HG02943 (cell line): ENCODE measurements at regions not wholly inside any gene's neighbourhood (a gene's known extent, or its start where the extent isn't known, plus 50 kb on each side); places are given as distances from the start of the nearest gene placed in this dataset.
"Not testable (repeated sequence)": the region's sequence is repeated elsewhere in the genome, so short reads cannot be mapped to it uniquely, and the experiment has no call there.

Experiments
- ATAC-seq: cut with Tn5 transposase; IDR thresholded peaks from one replicate; pipeline ENCODE4 v1.9.1; 2021; ENCODE audit warnings: mild to moderate bottlenecking, low read depth, moderate library complexity; ENCODE audit not compliant: unreplicated experiment

DNA sequence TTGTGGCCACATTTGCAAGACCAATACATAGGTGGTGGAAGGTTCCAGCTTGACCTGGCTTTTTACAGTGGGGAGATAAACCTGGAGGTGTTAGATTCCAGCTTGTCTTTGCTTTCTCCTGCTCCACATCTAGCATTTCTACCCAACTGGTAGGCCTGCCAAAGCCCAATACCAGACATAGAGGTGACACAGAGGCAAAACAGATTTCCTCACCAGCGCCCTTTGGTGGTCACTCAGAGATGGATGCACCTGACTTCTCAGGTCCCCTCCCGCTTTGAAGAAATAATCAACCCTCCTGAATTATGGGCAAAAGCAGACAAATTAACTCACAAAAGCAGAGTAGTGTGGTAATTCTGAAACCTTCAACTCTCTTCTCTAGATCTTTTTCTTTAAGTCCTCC is 1356.2 kb downstream of the FAM181B start:
- ATAC-seq: no peak

DNA sequence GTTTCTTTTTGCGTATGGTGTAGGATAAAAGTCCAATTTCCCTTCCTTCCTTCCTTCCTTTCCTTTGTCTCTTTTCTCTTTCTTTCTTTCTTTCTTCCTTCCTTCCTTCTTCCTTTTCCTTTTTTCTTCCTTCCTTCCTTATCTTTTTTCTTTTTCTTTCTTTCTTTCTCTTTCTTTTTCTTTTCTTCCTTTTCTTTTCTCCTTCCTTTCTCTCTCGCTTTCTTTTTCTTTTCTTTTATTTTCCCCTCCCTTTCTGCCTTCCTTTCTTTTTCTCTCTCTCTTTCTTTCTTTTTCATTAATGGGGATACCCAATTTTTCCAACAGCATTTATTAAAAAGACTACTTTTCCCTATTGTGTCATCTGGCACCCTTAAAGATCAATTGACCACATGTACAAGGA is 1359.7 kb downstream of the FAM181B start:
- no peak for ATAC-seq

DNA sequence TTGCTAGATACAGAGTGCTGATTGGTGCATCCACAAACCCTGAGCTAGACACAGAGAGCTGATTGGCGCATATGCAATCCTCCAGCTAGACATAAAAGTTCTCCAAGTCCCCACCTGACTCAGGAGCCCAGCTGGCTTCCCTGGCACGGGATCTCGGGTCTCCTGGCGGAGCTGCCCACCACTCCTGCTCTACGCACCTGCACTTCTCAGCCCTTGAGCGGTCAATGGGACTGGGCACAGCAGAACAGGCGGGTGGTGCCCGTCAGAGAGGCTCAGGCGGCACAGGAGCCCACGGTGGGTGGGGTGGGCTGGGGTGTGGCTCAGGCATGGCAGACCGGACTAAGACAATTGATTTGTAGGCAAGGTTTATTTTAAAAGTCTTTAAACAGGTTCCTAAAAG is 1365.5 kb downstream of the FAM181B start:
- ATAC-seq: no peak

DNA sequence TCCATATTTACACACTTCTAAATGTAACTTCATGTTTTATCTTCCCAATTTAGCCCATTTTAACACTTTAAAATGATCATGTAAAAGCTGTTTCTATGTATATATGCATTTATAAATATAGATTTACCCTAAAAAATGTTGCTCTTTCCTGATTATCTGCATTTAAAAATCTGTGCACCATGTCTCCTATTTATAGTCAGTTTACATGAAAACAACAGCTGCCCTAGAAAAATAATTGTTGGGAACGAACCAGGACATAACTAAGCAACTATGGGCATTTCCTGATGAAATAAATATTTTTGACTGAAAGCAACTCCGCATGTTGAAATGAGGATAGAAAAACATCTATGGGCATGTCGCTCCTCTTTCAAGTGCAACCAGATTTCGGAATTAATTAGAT is 1368.2 kb downstream of the FAM181B start:
- ATAC-seq: no peak

DNA sequence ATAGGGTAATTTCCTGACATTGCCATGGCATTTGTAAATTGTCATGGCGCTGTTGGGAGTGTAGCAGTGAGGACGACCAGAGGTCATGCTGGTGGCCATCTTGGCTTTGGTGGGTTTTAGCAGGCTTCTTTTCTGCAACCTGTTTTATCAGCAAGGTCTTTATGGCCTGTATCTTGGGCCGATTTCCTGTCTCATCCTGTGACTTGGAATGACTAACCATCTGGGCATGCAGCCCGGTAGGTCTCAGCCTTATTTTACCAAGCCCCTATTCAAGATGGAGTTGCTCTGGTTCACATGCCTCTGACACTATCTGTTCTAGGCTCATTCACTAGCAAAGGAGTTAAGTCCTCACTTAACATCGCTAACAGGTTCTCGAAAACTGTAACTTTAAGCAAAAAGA is 1374.2 kb downstream of the FAM181B start:
- no peak for ATAC-seq

DNA sequence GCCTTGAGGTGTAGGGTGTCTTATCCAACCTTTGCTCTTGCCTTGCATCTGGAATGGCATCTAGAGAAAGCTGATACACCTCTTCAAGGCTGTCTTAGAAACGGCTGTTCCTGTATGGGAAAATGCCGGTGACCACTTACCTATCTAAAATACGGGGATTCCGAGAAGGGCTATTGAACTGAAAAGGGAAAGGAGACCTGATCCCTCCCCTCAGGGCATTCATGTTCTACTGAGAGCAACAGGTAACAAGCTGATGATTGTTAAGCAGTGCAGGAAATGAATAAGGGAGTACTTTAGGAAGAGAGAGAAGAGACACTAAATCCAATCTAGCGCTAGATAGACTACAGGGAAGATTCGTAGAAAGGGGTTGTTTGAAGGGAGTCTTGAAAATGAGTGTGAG is 1388.1 kb downstream of the FAM181B start:
- no peak for ATAC-seq

DNA sequence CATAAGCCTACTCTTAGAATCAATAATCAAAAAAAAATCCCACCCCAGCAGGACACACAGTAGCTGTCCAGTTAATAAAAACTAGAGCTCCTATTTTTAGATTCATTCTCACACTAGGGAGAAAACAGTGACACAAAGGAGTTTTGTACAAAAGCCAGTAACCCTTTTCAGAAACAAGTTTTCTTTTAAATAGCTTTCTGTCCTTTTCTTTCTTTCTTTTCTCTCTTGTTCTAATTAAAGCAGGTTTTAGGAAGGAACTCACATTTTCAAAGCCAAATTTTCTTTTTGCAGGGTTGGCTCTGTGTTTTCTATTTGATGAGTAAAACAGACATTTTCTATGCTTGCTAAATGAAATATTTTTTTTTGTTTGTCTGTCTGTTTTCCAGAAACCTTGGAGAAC is 1390.7 kb downstream of the FAM181B start:
- ATAC-seq: no peak

DNA sequence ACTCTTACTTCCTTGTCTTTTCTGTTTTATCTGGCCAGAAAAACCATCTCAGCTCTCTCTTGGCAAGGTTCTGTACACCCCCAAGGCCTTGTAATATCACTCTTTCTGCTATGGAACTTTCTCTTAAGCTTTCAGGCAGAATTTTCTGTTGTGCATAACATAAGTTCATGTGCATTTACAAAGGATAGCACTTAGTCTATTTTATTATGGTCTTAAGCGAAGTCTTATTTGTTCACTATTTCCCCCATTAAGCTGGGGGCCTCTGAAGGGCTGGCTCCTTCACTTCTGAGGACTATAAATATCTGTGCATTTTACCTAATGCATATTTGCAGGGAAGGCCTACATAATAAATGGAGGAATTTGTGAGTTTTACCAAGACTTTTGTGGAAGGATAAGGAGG is 1393.4 kb downstream of the FAM181B start:
- no peak for ATAC-seq

DNA sequence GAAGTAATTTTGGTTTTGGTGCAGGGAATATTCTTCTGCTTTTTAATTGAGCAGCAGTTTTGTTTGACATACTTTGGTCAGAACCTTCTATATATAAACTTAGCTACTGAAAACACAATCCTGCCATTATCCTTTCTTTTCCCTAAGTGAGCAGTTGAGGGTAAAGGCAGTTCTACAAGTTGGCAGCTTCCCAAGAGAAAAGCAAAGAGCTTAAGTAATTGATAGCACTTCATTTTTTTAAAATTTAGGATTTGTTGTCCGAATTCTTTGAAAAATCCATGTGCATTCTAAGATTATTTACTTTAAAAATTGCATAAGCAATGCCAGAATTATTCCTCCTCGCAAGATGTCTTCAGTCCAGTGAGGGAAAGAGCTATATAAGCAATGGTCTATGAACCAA is 1394.1 kb downstream of the FAM181B start:
- ATAC-seq: no peak

DNA sequence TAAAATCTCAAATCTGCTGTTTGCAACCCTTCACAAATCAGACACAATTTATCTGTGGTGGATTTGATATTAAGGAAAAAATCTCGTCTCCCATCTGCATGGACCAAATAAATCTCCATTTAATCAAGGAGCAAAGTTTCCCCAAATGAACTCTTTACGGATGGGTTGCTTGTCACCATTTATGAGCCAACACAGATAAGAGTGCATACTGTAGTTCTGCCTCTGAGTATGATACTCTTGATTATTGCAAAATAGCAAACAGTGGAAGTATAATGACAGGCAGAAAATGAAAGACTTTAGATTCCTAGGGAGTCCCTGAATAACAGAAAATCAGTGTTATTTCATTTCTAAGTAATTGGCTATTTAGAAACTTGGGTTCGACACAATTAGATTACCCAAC is 1395.9 kb downstream of the FAM181B start:
- ATAC-seq: no peak

DNA sequence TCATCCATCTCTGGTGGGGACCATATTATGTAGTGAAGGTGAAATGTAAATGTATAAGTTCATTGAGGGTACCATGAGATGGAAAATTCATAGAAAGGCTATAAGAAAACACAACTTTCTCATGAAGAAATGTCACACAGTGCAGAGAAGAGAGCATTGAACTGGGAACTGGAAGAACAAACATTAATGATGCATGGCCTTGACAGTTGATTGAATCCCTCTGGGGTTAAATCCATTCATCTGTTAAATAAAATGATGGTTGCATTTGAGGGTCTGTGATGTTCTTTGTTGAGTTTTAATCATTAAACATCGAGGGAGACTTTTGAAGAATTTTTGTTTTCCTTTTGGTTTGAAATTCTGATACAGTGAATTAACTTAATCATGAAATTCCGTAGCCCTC is 1401.4 kb downstream of the FAM181B start:
- ATAC-seq: no peak

DNA sequence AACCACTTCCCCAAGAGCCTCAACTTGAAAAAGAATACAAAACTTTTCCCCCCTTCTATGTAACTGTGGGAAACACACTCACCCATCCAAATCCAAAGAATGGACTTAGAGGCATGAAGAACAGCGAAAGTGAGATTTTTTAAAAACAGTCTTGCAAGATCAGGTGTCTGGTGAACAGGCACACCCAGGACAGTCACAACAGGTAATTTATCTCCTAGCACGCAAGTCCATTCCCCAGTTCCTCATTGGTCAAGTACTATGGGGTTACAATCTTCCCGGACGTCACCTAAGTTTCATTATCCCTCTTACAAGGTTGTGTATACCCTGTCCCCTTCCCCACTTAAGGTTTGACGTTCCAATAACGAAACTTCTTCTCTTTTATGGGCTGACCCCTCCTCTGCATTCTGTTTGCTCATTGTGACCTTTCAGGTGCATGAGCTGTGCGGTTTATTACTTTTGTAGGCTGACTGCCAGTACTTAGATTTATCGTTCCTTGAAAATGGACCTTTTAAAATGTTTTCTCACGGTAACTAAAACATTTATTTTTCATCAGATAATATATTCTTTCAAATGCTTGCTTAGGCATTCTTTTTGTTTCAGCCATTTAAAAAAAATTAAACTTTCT is 1401.9 kb downstream of the FAM181B start:
- ATAC-seq: no peak

DNA sequence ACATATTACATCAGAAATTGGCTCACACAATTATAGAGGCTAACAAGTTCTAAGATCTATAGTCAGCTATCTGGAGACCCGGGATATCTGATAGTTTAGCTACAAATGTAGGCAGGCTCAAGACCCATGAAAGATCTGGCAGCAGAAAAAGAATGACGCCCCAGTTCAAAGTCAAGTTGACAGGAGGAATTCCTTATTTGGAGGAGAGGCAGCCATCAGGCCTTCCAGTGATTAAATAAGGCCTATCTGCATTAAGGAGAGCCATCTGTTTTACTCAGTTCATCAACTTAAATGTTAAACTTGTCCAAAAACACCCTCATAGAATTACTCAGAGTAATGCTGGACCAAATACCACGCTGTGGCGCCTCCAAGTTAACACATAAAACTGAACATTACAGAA is 1402.6 kb downstream of the FAM181B start:
- no peak for ATAC-seq

DNA sequence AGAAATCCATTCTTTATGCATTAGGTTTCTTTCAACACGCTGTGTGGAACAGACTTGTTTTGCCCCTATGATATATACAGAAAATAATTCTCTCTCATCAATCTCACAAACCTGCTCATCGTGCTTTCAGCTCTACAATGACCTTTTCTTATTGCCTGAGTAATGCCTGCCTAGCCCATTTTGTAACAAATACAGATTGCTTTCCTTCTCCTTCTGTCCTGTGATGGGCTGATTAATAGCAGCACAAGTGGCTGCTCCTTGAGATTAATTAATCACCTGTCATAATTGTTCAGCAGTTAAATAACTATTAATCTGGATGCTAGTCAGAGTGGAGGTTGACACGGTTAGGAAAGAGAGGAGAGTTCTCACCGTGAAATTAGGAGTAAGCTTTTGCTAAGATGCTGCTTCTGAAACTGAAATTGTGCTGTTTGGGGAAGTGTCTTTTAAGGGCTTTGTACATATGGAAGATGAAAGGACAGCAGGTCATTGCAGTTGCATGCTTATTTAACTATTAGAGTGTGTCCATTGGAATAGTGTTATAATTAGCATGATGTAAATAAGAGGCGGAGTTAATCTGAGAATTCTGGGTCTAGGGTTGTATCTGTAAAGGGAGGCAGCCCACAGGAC is 1430.5 kb downstream of the FAM181B start:
- no peak for ATAC-seq

DNA sequence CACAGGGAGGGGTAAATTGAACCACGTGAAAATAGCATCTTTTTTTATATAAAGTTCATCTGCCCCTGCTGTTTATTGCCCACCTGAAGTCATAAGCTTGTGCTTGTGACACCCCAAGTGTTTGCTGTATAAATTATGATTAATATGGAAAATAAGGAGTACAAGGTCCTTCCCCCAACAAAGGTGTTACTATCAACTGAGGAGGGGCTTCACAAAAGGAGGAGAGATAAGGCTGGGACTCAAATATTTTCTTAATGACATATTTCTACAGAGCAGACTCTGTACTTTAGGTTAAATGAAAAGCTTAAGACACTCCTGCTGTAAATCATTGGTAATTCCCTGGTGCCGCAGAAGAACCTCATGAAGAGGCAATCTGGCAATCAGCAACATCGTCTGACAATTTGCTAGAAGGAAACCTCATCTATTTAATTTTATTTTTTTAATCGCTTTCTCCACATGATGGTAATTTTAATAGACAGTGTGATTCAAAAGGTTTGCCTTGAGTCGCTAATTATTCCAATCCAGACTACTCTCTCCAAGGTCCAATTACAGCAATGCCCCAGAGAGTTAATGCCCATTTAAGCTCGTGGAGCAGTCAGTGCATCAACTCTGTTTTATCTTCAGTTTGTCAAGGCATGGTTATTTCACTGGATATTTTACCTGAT is 1432.4 kb downstream of the FAM181B start:
- no peak for ATAC-seq

DNA sequence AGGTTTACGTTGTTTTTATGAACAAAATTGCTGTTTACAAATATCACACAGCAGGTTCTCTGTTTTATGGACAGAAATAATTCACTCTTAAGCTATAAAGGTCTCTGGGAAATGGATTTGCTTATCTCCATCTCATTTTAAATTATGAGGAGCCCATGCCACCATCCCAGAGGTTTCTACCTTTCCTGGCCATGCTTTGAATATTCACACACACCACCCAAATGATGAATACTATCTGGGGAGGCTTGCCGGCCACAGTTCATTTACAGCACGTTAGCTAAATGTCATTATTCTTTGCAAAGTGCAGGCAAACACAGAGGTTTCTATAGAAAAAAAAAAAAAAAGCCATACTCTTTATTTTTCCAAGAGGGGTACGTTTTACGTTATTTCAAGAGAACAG is 1446.7 kb downstream of the FAM181B start:
- ATAC-seq: no peak

DNA sequence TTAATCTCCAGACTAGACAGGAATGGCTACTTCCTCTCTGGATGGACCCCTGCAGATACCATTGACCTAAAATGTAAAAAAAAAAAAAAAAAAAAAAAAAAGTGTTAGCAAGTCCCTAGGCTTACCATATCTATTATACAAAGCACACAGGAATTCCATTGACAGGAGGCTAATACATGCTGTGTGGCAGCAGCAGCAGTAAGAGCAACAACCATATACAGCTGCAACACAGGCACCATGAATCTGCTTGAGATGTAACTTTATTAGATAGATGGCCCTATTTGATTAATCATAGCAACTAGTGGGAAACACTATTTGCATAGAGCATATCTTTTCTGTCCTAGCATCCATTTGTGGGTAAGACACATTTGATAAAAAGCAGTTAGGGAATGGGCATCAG is 1447.1 kb downstream of the FAM181B start:
- ATAC-seq: no peak

DNA sequence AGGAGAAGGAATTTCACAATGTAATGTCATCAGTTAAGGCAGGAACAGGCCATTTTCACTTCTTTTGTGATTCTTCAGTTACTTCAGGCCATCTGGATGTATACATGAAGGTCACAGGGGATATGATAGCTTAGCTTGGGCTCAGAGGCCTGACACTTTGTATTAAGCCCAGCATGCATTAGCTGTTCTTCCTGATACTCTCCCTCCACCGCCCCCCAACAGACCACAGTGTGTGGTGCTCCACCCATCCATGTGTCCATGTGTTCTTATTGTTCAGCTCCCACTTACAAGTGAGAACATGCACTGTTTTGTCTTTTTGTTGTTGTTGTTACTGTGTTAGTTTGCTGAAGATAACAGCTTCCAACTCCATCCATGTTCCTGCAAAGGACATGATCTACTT is 1453.4 kb downstream of the FAM181B start:
- not testable (repeated sequence) for ATAC-seq

DNA sequence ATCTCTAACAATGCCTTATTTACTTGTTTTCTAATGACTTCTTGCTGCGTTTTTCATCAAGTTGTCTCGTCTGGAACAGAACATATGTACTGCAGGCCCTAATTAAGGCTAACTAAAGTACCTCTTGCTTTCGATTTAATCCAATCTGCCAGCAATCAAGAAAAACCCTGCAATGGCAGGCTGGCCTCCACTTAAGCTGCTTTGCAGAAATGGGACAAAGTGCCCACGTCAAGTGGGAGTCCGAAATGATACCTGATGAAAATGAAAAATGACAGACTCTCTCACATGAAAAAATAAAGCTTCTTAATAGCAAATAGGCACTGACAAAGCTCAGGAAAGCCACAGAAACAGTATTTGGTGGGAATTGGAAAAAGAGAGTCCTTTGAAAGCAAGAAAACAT is 1454.7 kb downstream of the FAM181B start:
- ATAC-seq: no peak

DNA sequence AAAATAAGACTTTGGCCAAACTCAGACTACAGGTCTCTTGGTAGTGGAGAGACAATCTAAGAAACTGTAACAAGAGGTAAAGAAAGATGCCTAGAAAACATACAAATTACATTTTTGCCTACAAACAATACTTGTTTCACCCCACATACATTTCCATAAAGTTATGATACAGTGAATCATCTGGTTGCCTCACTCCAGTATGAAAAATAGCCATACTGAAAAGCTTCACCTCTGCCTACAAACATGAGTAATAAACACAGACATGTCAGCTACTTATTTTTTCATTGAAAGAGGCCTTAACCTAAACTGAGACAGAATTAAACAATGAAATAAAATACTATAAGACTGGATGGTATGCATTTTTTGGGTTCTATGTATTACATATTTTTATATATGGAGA is 1463.0 kb downstream of the FAM181B start:
- no peak for ATAC-seq

DNA sequence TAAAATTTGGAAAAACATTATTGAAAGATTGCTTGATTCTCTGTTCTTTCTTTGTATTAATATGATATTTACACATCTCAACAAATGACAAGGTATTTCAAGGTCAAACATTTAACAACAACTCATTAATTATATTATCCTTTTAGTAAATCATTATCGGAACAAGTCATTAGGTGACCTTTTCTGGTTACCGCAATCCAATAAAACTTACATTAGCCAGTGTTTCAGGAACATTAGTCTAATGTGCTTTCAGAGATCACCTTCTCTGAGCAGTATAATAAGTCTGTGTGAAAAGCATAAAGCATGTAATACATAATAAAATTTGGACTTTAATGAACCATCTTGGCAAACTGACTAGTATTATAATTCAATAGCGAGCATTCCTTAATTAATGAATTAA is 1466.4 kb downstream of the FAM181B start:
- no peak for ATAC-seq

DNA sequence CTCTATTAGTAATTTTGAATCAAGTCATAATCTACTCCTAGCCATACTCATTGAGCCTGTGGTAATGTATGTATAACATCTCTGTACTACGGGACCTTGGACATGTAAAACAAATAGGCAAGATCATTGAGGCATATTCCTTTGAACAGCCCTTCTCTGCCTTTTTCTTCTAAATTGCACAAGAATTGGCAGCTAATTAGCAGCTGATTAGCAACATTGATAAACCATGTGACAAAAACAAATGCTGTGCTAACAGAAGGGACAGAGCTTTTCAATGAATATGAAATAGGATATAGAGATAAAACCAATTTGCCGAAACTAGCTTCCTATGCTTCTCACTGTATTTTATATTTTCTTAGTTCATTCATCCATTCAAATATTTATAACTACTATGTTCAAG is 1474.2 kb downstream of the FAM181B start:
- no peak for ATAC-seq
